Esophagus squamous epithelium (tissue), 5 donors: ENCODE measurements at regions not wholly inside any gene's neighbourhood (a gene's known extent, or its start where the extent isn't known, plus 50 kb on each side); places are given as distances from the start of the nearest gene placed in this dataset.
A peak's percentile ranks its signal among the peaks of the same experiment; 100 is the strongest.
"Not testable (repeated sequence)": the region's sequence is repeated elsewhere in the genome, so short reads cannot be mapped to it uniquely, and the experiment has no call there.

Experiments used
- DNase-seq: peaks from one replicate; lab custom pipeline; 2025; lab: John Stamatoyannopoulos, UW
- H3K27ac ChIP-seq, 4 donors: fragments of 200-600 bp; sonication (generic); one replicate each; pipeline ENCODE4 v1.5.1; 2016 to 2019; ENCODE audit warnings: mild to moderate bottlenecking in 1 of 4
- H3K27me3 ChIP-seq, 4 donors: fragments of 200-600 bp; sonication (generic); 1 replicate in 3 of 4; 2 replicates in 1 of 4; pipeline versions ENCODE4 v1.5.1 to v1.6.0; 2017 to 2021; ENCODE audit warnings: antibody characterized with exemption in 1 of 4
- H3K36me3 ChIP-seq, 3 donors: fragments of 200-600 bp; sonication (generic); one replicate each; pipeline ENCODE4 v1.5.1; 2016 to 2019
- H3K4me1 ChIP-seq, 3 donors: fragments of 200-600 bp; sonication (generic); one replicate each; pipeline ENCODE4 v1.5.1; 2017 to 2019
- H3K4me3 ChIP-seq, 4 donors: fragments of 200-600 bp; sonication (generic); 1 replicate in 3 of 4; 2 replicates in 1 of 4; pipeline ENCODE4 v1.5.1; 2016 to 2019; ENCODE audit warnings: mild to moderate bottlenecking in 2 of 4, moderate library complexity in 1 of 4
- H3K9me3 ChIP-seq, 3 donors: fragments of 200-600 bp; sonication (generic); one replicate each; pipeline ENCODE4 v1.5.1; 2016 to 2019
- POLR2A ChIP-seq, 4 donors: fragments of 450-650 bp; IDR thresholded peaks; one replicate each; pipeline ENCODE4 v1.6.1; 2017; ENCODE audit warnings: antibody characterized with exemption in 4 of 4, mild to moderate bottlenecking in 4 of 4, moderate library complexity in 3 of 4
- WGBS, 2 donors: methylation state at CpG; one replicate each; pipeline ENCODE4 v1.1.5; 2018; 5-methylcytosine and 5-hydroxymethylcytosine counted together
- intact Hi-C: fragments of 100-400 bp; cut with DNase I; formaldehyde crosslinking; loops from one replicate; pipeline ENCODE4 v1.15.0; 2022
- TF ChIP-seq, protein P1 (sequence below), 6 experiments: fragments of 450-650 bp in 4 of 6; fragments of 200-600 bp in 2 of 6; sonication (generic) in 2 of 6; IDR thresholded peaks; one replicate each; pipeline ENCODE4 v1.5.1; 2016 to 2019; ENCODE audit warnings: antibody characterized with exemption in 6 of 6, mild to moderate bottlenecking in 4 of 6, moderate library complexity in 4 of 6
- donor health status: DM: yes; HTN: yes; CAD: no.

DNA sequence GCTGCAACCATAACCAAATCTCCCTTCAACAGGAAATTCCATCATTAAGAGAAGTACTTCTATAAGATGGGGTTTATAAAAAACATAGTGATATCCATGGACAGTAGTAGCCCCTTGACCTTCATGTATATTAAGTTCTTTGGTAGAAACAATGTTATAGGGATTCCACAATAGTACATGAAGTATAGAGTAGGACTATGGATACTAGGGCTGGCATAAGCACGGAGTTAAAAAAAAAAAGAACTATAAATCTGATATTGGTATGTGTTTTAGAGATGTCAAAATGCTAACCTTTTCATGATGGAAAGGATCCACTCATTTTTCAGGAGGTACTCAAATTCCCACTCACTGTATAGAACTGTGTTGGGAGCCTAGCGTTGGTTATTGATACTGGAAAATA lies 337.6 kb downstream of the FGF10 start:
- 64 to 73% methylated on average over 2 of the region's 2 CpGs for WGBS, 2 donors
- no peaks in the 10 kb centered on the region for H3K9me3 ChIP-seq
- no peak for TF ChIP-seq POLR2A (IDR thresholded peaks at IDR 0.05)
- TF ChIP-seq, protein P1, sequence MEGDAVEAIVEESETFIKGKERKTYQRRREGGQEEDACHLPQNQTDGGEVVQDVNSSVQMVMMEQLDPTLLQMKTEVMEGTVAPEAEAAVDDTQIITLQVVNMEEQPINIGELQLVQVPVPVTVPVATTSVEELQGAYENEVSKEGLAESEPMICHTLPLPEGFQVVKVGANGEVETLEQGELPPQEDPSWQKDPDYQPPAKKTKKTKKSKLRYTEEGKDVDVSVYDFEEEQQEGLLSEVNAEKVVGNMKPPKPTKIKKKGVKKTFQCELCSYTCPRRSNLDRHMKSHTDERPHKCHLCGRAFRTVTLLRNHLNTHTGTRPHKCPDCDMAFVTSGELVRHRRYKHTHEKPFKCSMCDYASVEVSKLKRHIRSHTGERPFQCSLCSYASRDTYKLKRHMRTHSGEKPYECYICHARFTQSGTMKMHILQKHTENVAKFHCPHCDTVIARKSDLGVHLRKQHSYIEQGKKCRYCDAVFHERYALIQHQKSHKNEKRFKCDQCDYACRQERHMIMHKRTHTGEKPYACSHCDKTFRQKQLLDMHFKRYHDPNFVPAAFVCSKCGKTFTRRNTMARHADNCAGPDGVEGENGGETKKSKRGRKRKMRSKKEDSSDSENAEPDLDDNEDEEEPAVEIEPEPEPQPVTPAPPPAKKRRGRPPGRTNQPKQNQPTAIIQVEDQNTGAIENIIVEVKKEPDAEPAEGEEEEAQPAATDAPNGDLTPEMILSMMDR (IDR thresholded peaks at IDR 0.05), result no peak
- H3K36me3 ChIP-seq, result no peaks in the 10 kb centered on the region
- DNase-seq, result no peak
- no peaks in the 10 kb centered on the region for H3K27me3 ChIP-seq
- H3K27ac ChIP-seq, result no peak overlapping the region
- no peak overlapping the region for H3K4me3 ChIP-seq
- no peaks in the 10 kb centered on the region for H3K4me1 ChIP-seq
- intact Hi-C loops, result no loop called here

GRCh38 chr5:44048276-44048984 lies 340.8 kb downstream of the FGF10 start:
- H3K4me1 ChIP-seq, result no peaks in the 10 kb centered on the region
- no peak overlapping the region for H3K4me3 ChIP-seq
- TF ChIP-seq, protein P1 (IDR thresholded peaks at IDR 0.05), result no peak
- no peak for TF ChIP-seq POLR2A (IDR thresholded peaks at IDR 0.05)
- peaks cover 0 to 10% (median 0%) of the 10 kb centered on the region in 3 donors for H3K9me3 ChIP-seq
- DNase-seq, result no peak
- no peaks in the 10 kb centered on the region for H3K27me3 ChIP-seq
- 32 to 37% methylated on average over 4 of the region's 4 CpGs for WGBS, 2 donors
- intact Hi-C loops, result no loop called here
- no peaks in the 10 kb centered on the region for H3K36me3 ChIP-seq
- H3K27ac ChIP-seq, result peak overlapping the region in 1 of 4 donors; percentile 25

DNA sequence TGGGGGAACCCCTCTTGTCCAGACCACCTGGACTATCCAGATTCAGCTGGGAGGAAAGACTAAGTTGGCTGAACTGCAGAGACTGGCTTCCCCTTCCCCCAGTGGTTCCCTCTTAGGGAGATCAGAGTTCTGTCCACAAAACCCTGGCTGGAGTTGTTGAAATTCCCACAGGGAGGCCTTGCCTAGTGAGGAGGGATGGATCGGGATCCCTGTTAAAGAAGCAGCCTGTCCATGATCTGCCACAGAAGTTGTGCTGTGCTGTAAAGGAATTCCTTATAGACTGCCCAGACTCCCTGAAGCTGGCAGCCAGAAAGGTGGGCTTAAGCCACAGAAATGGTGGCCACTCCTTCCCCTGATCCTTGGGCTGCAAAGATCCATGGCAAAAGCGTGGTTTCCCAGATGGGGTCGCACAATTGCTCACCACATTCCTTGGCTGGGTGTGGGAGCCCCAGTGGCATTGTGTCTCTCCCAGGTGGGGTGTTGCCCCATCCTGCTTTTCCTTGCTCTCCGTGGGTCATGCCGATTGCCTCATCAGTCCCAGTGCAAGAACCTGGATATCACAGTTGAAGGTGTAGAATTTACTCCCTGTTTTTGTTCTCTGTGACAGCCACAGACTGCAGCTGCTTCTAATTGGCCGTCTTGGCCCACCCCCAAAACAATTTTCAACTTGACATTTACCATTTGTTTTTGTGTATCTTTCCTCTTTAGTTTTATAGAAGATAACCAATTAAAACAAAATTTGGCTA lies 342.4 kb downstream of the FGF10 start:
- intact Hi-C loops, result no loop called here
- peak overlapping the region in 2 of 4 donors; percentile 21 to 25 for H3K27ac ChIP-seq
- H3K27me3 ChIP-seq, result no peaks in the 10 kb centered on the region
- H3K9me3 ChIP-seq, result peaks cover 0 to 10% (median 0%) of the 10 kb centered on the region in 3 donors
- H3K4me3 ChIP-seq, result no peak overlapping the region
- no peaks in the 10 kb centered on the region for H3K4me1 ChIP-seq
- WGBS, 2 donors, result 52 to 73% methylated on average over 5 to 6 of the region's 6 CpGs
- no peak for DNase-seq
- no peak for TF ChIP-seq POLR2A (IDR thresholded peaks at IDR 0.05)
- TF ChIP-seq, protein P1 (IDR thresholded peaks at IDR 0.05), result no peak
- no peaks in the 10 kb centered on the region for H3K36me3 ChIP-seq

DNA sequence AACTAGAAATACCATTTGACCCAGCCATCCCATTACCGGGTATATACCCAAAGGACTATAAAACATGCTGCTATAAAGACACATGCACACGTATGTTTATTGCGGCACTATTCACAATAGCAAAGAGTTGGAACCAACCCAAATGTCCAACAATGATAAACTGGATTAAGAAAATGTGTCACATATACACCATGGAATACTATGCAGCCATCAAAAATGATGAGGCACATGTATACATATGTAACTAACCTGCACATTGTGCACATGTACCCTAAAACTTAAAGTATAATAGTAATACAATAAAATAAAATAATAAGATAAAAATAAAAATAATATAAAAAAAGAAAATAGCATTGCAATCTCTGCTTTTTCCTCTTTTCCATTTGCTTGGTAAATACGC lies 344.7 kb downstream of the FGF10 start:
- H3K27ac ChIP-seq, intact Hi-C loops, H3K36me3 ChIP-seq, H3K4me1 ChIP-seq, H3K4me3 ChIP-seq, DNase-seq, H3K27me3 ChIP-seq: not testable (repeated sequence)
- peaks cover 0 to 10% (median 0%) of the 10 kb centered on the region in 3 donors for H3K9me3 ChIP-seq
- 83 to 94% methylated on average over 3 to 4 of the region's 4 CpGs for WGBS, 2 donors

GRCh38 chr5:44028226-44028625 lies 361.0 kb downstream of the FGF10 start:
- intact Hi-C loops, result no loop called here
- no peak for TF ChIP-seq POLR2A (IDR thresholded peaks at IDR 0.05)
- Histone ChIP-seq H3K9me3 (no peaks in the 10 kb centered on the region), H3K27me3 (no peaks in the 10 kb centered on the region), H3K36me3 (no peaks in the 10 kb centered on the region), H3K27ac (no peak overlapping the region), H3K4me3 (no peak overlapping the region), H3K4me1 (no peaks in the 10 kb centered on the region)
- WGBS, 2 donors, result 40 to 43% methylated on average over 1 of the region's 1 CpG
- DNase-seq, result no peak

GRCh38 chr5:44022622-44023021 lies 366.6 kb downstream of the FGF10 start:
- no peak for TF ChIP-seq POLR2A (IDR thresholded peaks at IDR 0.05)
- TF ChIP-seq, protein P1 (IDR thresholded peaks at IDR 0.05), result no peak
- intact Hi-C loops, result no loop called here
- no peak overlapping the region for H3K27ac ChIP-seq

More at GRCh38 chr5:44022622-44023021, 366.6 kb downstream of the FGF10 start:
- H3K27me3 ChIP-seq, result no peaks in the 10 kb centered on the region
- DNase-seq, result no peak
- no peak overlapping the region for H3K4me3 ChIP-seq
- H3K9me3 ChIP-seq, result no peaks in the 10 kb centered on the region
- H3K4me1 ChIP-seq, result no peaks in the 10 kb centered on the region
- no peaks in the 10 kb centered on the region for H3K36me3 ChIP-seq
